NCI-H345 treated with DMSO at 0.1 percent for 48 hours (cell line): ENCODE measurements at regions not wholly inside any gene's neighbourhood (a gene's known extent, or its start where the extent isn't known, plus 50 kb on each side); places are given as distances from the start of the nearest gene placed in this dataset.

ENCODE experiments used
- DNase-seq: peaks from one replicate; lab custom pipeline; 2025; ENCODE audit not compliant: unreplicated experiment; lab: John Stamatoyannopoulos, UW

- no peak for DNase-seq
Measured at GRCh38 chr5:174356536-174356935, 311.0 kb downstream of the NSG2 start.

- DNase-seq = no peak
Measured at GRCh38 chr5:174358276-174358675, 312.8 kb downstream of the NSG2 start.

- DNase-seq = no peak
Measured at GRCh38 chr5:174359071-174359470, 313.6 kb downstream of the NSG2 start.

- no peak for DNase-seq
Measured at GRCh38 chr5:174362514-174362913, 317.0 kb downstream of the NSG2 start.

GRCh38 chr5:174363934-174364333 lies 318.4 kb downstream of the NSG2 start:
- DNase-seq = no peak

- no peak for DNase-seq
Measured at GRCh38 chr5:174364676-174365075, 319.2 kb downstream of the NSG2 start.

GRCh38 chr5:174371600-174372094 lies 326.1 kb downstream of the NSG2 start:
- DNase-seq = no peak

- no peak for DNase-seq
Measured at GRCh38 chr5:174374206-174374605, 328.7 kb downstream of the NSG2 start.

GRCh38 chr5:174376056-174376455 lies 330.6 kb downstream of the NSG2 start:
- no peak for DNase-seq

GRCh38 chr5:174376726-174377373 lies 331.3 kb downstream of the NSG2 start:
- no peak for DNase-seq

GRCh38 chr5:174378121-174378874 lies 332.8 kb downstream of the NSG2 start:
- DNase-seq = no peak

- DNase-seq = no peak
Measured at GRCh38 chr5:174380311-174380710, 334.8 kb downstream of the NSG2 start.

GRCh38 chr5:174381241-174381640 lies 335.7 kb downstream of the NSG2 start:
- DNase-seq = no peak

GRCh38 chr5:174383210-174384167 lies 338.0 kb downstream of the NSG2 start:
- no peak for DNase-seq

GRCh38 chr5:174384509-174384947 lies 339.0 kb downstream of the NSG2 start:
- no peak for DNase-seq

- DNase-seq = no peak
Measured at GRCh38 chr5:174386306-174386705, 338.1 kb upstream of the MSX2 start.

GRCh38 chr5:174386846-174387245 lies 337.5 kb upstream of the MSX2 start:
- DNase-seq = no peak

- DNase-seq = no peak
Measured at GRCh38 chr5:174387448-174387847, 336.9 kb upstream of the MSX2 start.

- DNase-seq = no peak
Measured at GRCh38 chr5:174392892-174393291, 331.5 kb upstream of the MSX2 start.

- DNase-seq = no peak
Measured at GRCh38 chr5:174396541-174396940, 327.8 kb upstream of the MSX2 start.

- no peak for DNase-seq
Measured at GRCh38 chr5:174397206-174397605, 327.2 kb upstream of the MSX2 start.
